Peyer's patch (tissue), 4 donors: ENCODE measurements at regions not wholly inside any gene's neighbourhood (a gene's known extent, or its start where the extent isn't known, plus 50 kb on each side); places are given as distances from the start of the nearest gene placed in this dataset.

Experiments
- DNase-seq, 3 donors: peaks; one replicate each; pipeline ENCODE4 v3.0.0-alpha.2; 2017 to 2019
- H3K27ac ChIP-seq, 4 donors: fragments of 200-600 bp; sonication (generic); one replicate each; pipeline ENCODE4 v1.5.1; 2016 to 2019
- H3K27me3 ChIP-seq, 2 donors: fragments of 200-600 bp; sonication (generic); one replicate each; pipeline ENCODE4 v1.5.1; 2019
- H3K36me3 ChIP-seq, 3 donors: fragments of 200-600 bp; sonication (generic); one replicate each; pipeline ENCODE4 v1.5.1; 2016 to 2019
- H3K4me1 ChIP-seq, 4 donors: fragments of 200-600 bp; sonication (generic); one replicate each; pipeline ENCODE4 v1.5.1; 2016 to 2019
- H3K4me3 ChIP-seq, 4 donors: fragments of 200-600 bp; sonication (generic); 1 replicate in 3 of 4; 2 replicates in 1 of 4; pipeline ENCODE4 v1.5.1; 2016 to 2019; ENCODE audit warnings: mild to moderate bottlenecking in 1 of 4
- H3K9me3 ChIP-seq, 4 donors: fragments of 200-600 bp; sonication (generic); one replicate each; pipeline ENCODE4 v1.5.1; 2016 to 2019; ENCODE audit warnings: mild to moderate bottlenecking in 1 of 4
- CTCF ChIP-seq, 6 experiments: fragments of 450-650 bp in 4 of 6; fragments of 200-600 bp in 2 of 6; sonication (generic) in 1 of 6; IDR thresholded peaks; one replicate each; pipeline ENCODE4 v1.5.1; 2017 to 2019; ENCODE audit warnings: antibody characterized with exemption in 6 of 6, mild to moderate bottlenecking in 3 of 6, moderate library complexity in 1 of 6
- POLR2A ChIP-seq, 2 donors: fragments of 450-650 bp; IDR thresholded peaks; one replicate each; pipeline ENCODE4 v1.5.1; 2017; ENCODE audit warnings: antibody characterized with exemption in 2 of 2, mild to moderate bottlenecking in 2 of 2, moderate library complexity in 2 of 2

- H3K27me3 ChIP-seq: no peaks in the 10 kb centered on the region
- H3K27ac ChIP-seq: no peak overlapping the region
- H3K4me1 ChIP-seq: no peaks in the 10 kb centered on the region
- DNase-seq: peak in 1 of 3 donors; percentile 21
- peaks cover 0 to 4% (median 0%) of the 10 kb centered on the region in 4 donors for H3K9me3 ChIP-seq
- no peaks in the 10 kb centered on the region for H3K36me3 ChIP-seq
- H3K4me3 ChIP-seq: no peak overlapping the region
- TF ChIP-seq CTCF (IDR thresholded peaks at IDR 0.05): no peak
- TF ChIP-seq POLR2A (IDR thresholded peaks at IDR 0.05): no peak
These were observed 72.3 kb upstream of the ACTRT2 start for GRCh38 chr1:2948751-2949680.

DNA sequence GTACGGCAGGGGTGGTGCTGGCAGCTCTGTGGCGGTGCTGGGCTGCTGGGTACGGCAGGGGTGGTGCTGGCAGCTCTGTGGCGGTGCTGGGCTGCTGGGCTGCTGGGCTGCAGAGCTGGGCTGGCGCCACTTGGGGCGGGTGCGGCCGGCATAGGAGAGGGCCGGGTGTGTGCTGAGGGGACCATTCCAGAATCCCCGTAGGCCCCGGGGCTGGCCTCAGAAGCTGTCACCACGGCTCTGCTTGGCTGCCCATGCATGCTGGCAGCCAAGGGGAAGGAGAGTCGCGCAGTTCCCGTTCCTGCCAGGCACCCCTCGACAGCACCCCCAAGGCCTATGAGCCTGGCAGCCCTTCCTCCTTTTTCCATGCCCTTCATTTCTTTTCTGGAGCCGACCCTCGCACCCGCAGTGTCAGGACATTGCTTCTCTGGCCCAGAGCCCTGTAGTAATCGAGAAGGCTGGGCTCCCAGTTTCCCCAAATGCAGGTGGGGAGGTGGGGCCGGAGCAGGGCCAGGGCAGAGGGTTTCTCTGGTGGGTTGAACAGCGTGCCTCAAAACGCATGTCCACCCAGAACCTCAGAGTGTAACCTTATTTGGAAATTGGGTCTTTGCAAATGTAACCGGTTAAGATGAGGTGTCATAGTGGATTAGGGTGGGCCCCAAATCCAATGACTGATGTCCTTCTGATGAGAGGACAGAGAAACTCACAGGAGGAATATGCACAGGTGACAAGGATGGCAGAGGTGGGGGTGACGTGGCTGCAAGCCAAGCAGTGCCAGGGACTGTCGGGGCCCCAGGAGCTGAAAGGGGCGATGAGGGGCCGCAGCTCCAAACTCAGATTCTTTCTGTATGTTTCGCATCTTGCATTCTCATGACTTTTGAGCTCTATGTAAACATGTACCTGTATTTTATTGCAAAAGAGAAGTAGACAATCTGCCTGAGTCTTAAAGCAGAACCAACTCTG, 71.0 kb upstream of the ACTRT2 start:
- Histone ChIP-seq H3K36me3 (no peaks in the 10 kb centered on the region), H3K9me3 (peaks cover 0 to 13% (median 0%) of the 10 kb centered on the region in 4 donors), H3K4me1 (no peaks in the 10 kb centered on the region), H3K4me3 (no peak overlapping the region), H3K27me3 (no peaks in the 10 kb centered on the region), H3K27ac (no peak overlapping the region)
- TF ChIP-seq CTCF (IDR thresholded peaks at IDR 0.05) (no peak), POLR2A (IDR thresholded peaks at IDR 0.05) (no peak)
- peak in 1 of 3 donors; percentile 32 for DNase-seq

DNA sequence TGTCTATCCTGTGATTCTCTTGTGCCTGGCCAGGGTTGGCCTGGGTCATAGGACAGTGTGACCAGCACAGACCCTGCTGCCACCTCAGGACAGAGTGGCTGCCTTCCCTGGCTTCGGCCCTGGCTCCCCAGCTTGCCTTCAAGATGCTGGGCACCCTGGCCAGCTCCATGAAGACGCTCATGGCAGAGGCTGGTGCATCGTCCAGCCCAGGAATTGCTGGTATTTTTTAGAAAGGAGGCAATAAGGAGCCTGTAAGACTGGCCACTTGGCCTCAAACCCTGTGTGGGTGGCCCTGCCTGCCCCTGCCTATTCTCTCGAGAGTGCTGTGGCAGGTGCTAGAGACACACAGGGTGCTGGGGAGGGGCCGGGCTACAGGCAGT, 70.4 kb upstream of the ACTRT2 start:
- no peaks in the 10 kb centered on the region for H3K27me3 ChIP-seq
- H3K4me3 ChIP-seq: no peak overlapping the region
- no peaks in the 10 kb centered on the region for H3K36me3 ChIP-seq
- no peak overlapping the region for H3K27ac ChIP-seq
- TF ChIP-seq CTCF (IDR thresholded peaks at IDR 0.05) (no peak), POLR2A (IDR thresholded peaks at IDR 0.05) (no peak)
- DNase-seq: peak in 1 of 3 donors; percentile 29
- no peaks in the 10 kb centered on the region for H3K4me1 ChIP-seq
- peaks cover 0 to 18% (median 0%) of the 10 kb centered on the region in 4 donors for H3K9me3 ChIP-seq

GRCh38 chr1:2951856-2952255, 69.4 kb upstream of the ACTRT2 start:
- peaks cover 0 to 18% (median 0%) of the 10 kb centered on the region in 4 donors for H3K9me3 ChIP-seq
- no peaks in the 10 kb centered on the region for H3K4me1 ChIP-seq
- no peaks in the 10 kb centered on the region for H3K27me3 ChIP-seq
- no peak overlapping the region for H3K27ac ChIP-seq
- TF ChIP-seq POLR2A (IDR thresholded peaks at IDR 0.05) (no peak), CTCF (IDR thresholded peaks at IDR 0.05) (no peak)
- peak in 1 of 3 donors; percentile 14 for DNase-seq
- no peak overlapping the region for H3K4me3 ChIP-seq
- H3K36me3 ChIP-seq: no peaks in the 10 kb centered on the region

DNA sequence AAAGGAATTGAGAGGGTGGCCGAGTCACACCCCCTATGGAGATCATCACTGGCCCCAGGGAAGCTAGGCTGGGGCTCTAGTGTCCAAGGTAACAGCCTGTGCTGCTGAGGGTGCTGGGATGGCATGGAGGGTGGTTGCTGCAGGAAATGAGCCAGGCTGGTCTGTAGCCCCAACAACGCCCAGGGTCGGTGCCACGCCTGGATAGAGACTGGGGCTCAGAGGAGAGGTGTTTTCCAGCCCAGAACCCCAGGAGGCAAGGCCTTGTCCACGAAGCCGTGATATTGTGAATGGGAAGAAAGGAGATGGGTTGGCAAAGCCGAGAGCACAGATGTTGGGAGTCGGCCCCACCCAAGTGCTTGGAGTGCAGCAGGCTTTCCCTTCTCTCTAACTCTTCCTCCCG, 68.9 kb upstream of the ACTRT2 start:
- no peaks in the 10 kb centered on the region for H3K36me3 ChIP-seq
- H3K27ac ChIP-seq: no peak overlapping the region
- H3K4me3 ChIP-seq: no peak overlapping the region
- no peaks in the 10 kb centered on the region for H3K27me3 ChIP-seq
- peak in 1 of 3 donors; percentile 9 for DNase-seq
- H3K9me3 ChIP-seq: peaks cover 0 to 18% (median 0%) of the 10 kb centered on the region in 4 donors
- TF ChIP-seq CTCF (IDR thresholded peaks at IDR 0.05) (no peak), POLR2A (IDR thresholded peaks at IDR 0.05) (no peak)
- H3K4me1 ChIP-seq: no peaks in the 10 kb centered on the region
